MM.1S (cell line): ENCODE measurements at regions not wholly inside any gene's neighbourhood (a gene's known extent, or its start where the extent isn't known, plus 50 kb on each side); places are given as distances from the start of the nearest gene placed in this dataset.

Experiments used
- CTCF ChIP-seq: fragments of 300-600 bp; sonication (generic); IDR thresholded peaks from 2 replicates; pipeline ENCODE4 v1.5.1; 2016; ENCODE audit warnings: antibody characterized with exemption, low read length, mixed read lengths
- EZH2 ChIP-seq: fragments of 300-600 bp; sonication (generic); optimal IDR thresholded peaks from 2 replicates; pipeline ENCODE3; 2017; ENCODE audit warnings: low read depth, mild to moderate bottlenecking, antibody characterized with exemption, low read length, mixed read lengths
- EZH2phosphoT487 ChIP-seq: fragments of 300-600 bp; sonication (generic); IDR thresholded peaks from 2 replicates; pipeline ENCODE4 v1.6.1; 2018; ENCODE audit warnings: antibody characterized with exemption, low read length

DNA sequence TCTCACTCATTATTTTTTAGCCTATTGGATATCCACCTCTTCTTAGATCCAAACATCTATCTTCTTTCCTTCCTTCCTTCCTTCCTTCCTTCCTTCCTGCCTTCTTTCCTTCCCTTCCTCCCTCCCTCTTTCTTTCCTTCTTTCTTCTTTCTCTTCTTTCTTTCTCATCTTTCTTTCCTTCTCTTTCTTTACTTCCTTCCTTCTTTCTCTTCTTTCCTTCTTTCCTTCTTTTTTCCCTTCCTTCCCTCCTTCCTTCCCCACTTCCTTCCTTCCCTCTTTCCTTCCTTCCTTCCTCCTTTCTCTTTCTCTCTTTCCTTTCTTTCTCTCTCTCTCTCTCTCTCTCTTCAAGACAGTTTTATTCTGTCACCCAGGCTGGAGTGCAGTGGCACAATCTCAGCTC lies 1239.8 kb downstream of the PCDH7 start:
- TF ChIP-seq EZH2 (no peak), CTCF (no peak), EZH2phosphoT487 (no peak)
